Lung (tissue), 11 donors: ENCODE measurements at regions not wholly inside any gene's neighbourhood (a gene's known extent, or its start where the extent isn't known, plus 50 kb on each side); places are given as distances from the start of the nearest gene placed in this dataset.

Experiments
- ATAC-seq: fragments of 200-7000 bp; cut with Tn5 transposase; one replicate; pipeline ENCODE4 v1.9.1; 2020; ENCODE audit warnings: moderate number of reproducible peaks; ENCODE audit not compliant: insufficient read depth, low FRiP score
- DNase-seq, 3 donors: peaks; one replicate each; pipeline ENCODE4 v3.0.0-alpha.2; 2013 to 2017
- H3K27ac ChIP-seq, 2 donors: one replicate each; pipeline ENCODE4 v1.5.1; 2013; ENCODE audit warnings: mild to moderate bottlenecking in 2 of 2, moderate library complexity in 2 of 2, control low read depth in 1 of 2, inconsistent platforms in 1 of 2, low read depth in 1 of 2, low read length in 1 of 2
- H3K27me3 ChIP-seq, 3 donors: one replicate each; pipeline ENCODE4 v1.5.1; 2013; ENCODE audit warnings: low read length in 2 of 3; ENCODE audit not compliant: control insufficient read depth in 3 of 3, insufficient read depth in 3 of 3
- H3K36me3 ChIP-seq, 4 donors: one replicate each; pipeline ENCODE4 v1.5.1; 2013; ENCODE audit warnings: low read length in 4 of 4, mild to moderate bottlenecking in 1 of 4, moderate library complexity in 1 of 4; ENCODE audit not compliant: control insufficient read depth in 4 of 4, insufficient read depth in 4 of 4
- H3K4me1 ChIP-seq, 5 donors: one replicate each; pipeline ENCODE4 v1.5.1; 2013; ENCODE audit warnings: low read length in 5 of 5, mild to moderate bottlenecking in 2 of 5, moderate library complexity in 1 of 5; ENCODE audit not compliant: control insufficient read depth in 5 of 5, insufficient read depth in 5 of 5
- H3K4me3 ChIP-seq: one replicate; pipeline ENCODE4 v1.5.1; 2013; ENCODE audit warnings: mild to moderate bottlenecking, control low read depth, moderate library complexity
- H3K9ac ChIP-seq, 2 donors: one replicate each; pipeline ENCODE4 v1.5.1; 2013; ENCODE audit warnings: low read length in 2 of 2, control low read depth in 1 of 2; ENCODE audit not compliant: insufficient read depth in 1 of 2
- H3K9me3 ChIP-seq, 4 donors: one replicate each; pipeline ENCODE4 v1.5.1; 2013; ENCODE audit warnings: low read length in 3 of 4, mild to moderate bottlenecking in 1 of 4, moderate library complexity in 1 of 4; ENCODE audit not compliant: control insufficient read depth in 4 of 4, insufficient read depth in 3 of 4
- CTCF ChIP-seq: IDR thresholded peaks from 2 replicates; pipeline ENCODE4 v1.5.1; 2012; ENCODE audit warnings: mild to moderate bottlenecking; ENCODE audit errors: control extremely low read depth, extremely low read depth
- WGBS, 2 donors: extraction: QIAGEN DNeasy Blood & Tissue Kit; methylation state at CpG; one replicate each; pipeline ENCODE4 v1.1.7; 2013; 5-methylcytosine and 5-hydroxymethylcytosine counted together
- donor health status: control.
- donor health status: control.
- donor health status: Bipolar disorder and iron deficiency.
- donor health status: healthy.
- donor health status: DM: yes; HTN: yes; CAD: no.

DNA sequence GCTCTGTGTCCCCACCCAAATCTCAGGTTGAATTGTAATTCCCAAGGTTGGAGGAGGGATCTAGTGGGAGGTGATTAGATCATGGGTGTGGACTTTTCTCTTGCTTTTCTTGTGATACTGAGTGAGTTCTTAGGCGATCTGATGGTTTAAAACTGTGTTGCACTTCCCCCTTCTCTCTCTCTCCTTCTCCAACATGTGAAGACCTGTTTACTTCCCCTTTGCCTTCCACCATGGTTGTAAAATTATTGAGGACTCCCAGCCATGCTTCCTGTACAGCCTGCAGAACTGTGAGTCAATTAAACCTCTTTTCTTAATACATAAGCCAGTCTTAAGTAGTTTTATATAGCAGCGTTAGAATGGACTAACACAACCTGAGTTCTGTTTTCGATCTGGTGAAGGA lies 738.2 kb downstream of the ARAP2 start:
- H3K4me1 ChIP-seq: no peaks in the 10 kb centered on the region
- DNase-seq (no peak), ATAC-seq (no peak)
- H3K36me3 ChIP-seq: no peaks in the 10 kb centered on the region
- H3K27me3 ChIP-seq: no peaks in the 10 kb centered on the region
- H3K27ac ChIP-seq: no peak overlapping the region
- H3K9me3 ChIP-seq: no peaks in the 10 kb centered on the region
- WGBS, 2 donors: 84 to 85% methylated on average over 3 of the region's 3 CpGs
- TF ChIP-seq CTCF: no peak
- no peak overlapping the region for H3K9ac ChIP-seq
- H3K4me3 ChIP-seq: no peak overlapping the region

DNA sequence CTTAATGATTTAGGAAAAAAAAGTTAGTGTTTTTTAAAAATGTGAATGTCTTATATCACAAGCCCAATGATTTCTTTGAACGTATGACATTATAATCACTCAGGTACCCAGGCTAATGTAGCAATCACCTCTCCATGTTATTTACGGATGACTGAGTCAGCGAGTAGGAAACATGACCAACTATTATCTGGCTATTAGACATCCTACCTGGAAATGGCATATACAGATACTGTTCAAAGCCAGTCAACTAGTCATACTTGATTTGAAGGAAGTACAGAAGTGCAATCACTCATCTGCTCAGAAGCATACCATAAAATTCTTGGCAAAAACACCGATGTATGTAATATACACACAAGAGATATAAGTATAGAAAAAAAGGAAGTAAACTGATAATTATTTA lies 732.5 kb downstream of the ARAP2 start:
- TF ChIP-seq CTCF: no peak
- DNase-seq (no peak), ATAC-seq (no peak)
- H3K36me3 ChIP-seq: no peaks in the 10 kb centered on the region
- WGBS, 2 donors: 90 to 92% methylated on average over 4 of the region's 4 CpGs
- no peak overlapping the region for H3K4me3 ChIP-seq
- no peaks in the 10 kb centered on the region for H3K4me1 ChIP-seq
- no peaks in the 10 kb centered on the region for H3K27me3 ChIP-seq
- no peaks in the 10 kb centered on the region for H3K9me3 ChIP-seq
- no peak overlapping the region for H3K27ac ChIP-seq
- H3K9ac ChIP-seq: no peak overlapping the region

- no peak for TF ChIP-seq CTCF
- 83 to 85% methylated on average over 1 of the region's 1 CpG for WGBS, 2 donors
- ATAC-seq: no peak
- H3K27ac ChIP-seq: no peak overlapping the region
- no peaks in the 10 kb centered on the region for H3K36me3 ChIP-seq
- no peaks in the 10 kb centered on the region for H3K4me1 ChIP-seq
- DNase-seq: no peak
- H3K4me3 ChIP-seq: no peak overlapping the region
- no peaks in the 10 kb centered on the region for H3K27me3 ChIP-seq
- no peak overlapping the region for H3K9ac ChIP-seq
- no peaks in the 10 kb centered on the region for H3K9me3 ChIP-seq
Measured at GRCh38 chr4:35516102-35516501, 728.2 kb downstream of the ARAP2 start.

- ATAC-seq: no peak
- Histone ChIP-seq H3K4me3 (no peak overlapping the region), H3K9me3 (peaks cover 0 to under 1% (median 0%) of the 10 kb centered on the region in 4 donors), H3K4me1 (no peaks in the 10 kb centered on the region), H3K27ac (no peak overlapping the region), H3K27me3 (no peaks in the 10 kb centered on the region), H3K9ac (no peak overlapping the region), H3K36me3 (no peaks in the 10 kb centered on the region)
- no peak for TF ChIP-seq CTCF
- 0 to 29% methylated on average over 1 of the region's 1 CpG for WGBS, 2 donors
- DNase-seq: no peak
Measured at GRCh38 chr4:35520059-35520458, 724.3 kb downstream of the ARAP2 start.
